ENCODE measurements at regions not wholly inside any gene's neighbourhood (a gene's known extent, or its start where the extent isn't known, plus 50 kb on each side); places are given as distances from the start of the nearest gene placed in this dataset.

DNA sequence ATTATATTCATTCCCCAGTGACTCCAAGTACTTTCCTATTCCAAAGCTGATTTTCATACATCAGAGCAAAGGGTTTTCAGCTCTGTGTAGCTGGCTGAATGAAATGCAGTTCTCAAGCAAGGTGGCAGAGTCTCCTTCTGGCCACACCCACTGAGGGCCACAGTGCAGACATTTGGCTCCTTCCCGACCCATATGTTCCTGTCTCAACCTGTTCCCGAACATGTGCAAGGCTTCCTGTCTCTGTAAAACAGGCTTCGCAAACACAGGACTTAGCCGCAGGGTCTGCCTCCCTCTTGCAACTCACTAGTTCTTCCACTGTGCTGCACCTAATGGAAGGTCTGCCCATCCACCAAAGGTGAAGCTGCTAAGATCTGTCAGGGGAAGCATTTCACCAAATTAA is 249.2 kb downstream of the MID1IP1 start:
- Histone ChIP-seq H3K27ac (ENCODE audit: low read depth, low read length) (no peak overlapping the region), H3K9ac (ENCODE audit: low read length) (no peak overlapping the region), H3K4me3 (ENCODE audit: insufficient read depth, low read length, poor library complexity, severe bottlenecking) (no peak overlapping the region), H4K20me1 (ENCODE audit: low read depth, low read length) (no peaks in the 10 kb centered on the region), H3K9me3 (ENCODE audit: insufficient read depth, low read length) (no peaks in the 10 kb centered on the region), H3K27me3 (ENCODE audit: low read length) (no peaks in the 10 kb centered on the region), H3K36me3 (ENCODE audit: low read length) (no peaks in the 10 kb centered on the region), H2AFZ (ENCODE audit: low read depth, low read length, severe bottlenecking) (no peak overlapping the region), H3K9me2 (replicated peaks; ENCODE audit: insufficient read depth, low read length) (no peaks in the 10 kb centered on the region), H3K4me2 (ENCODE audit: low read depth, low read length, poor library complexity, severe bottlenecking) (no peak overlapping the region), H3K79me2 (ENCODE audit: insufficient read depth, low read length) (no peaks in the 10 kb centered on the region), H3F3A (ENCODE audit: insufficient read depth) (no peaks in the 10 kb centered on the region)
- TF ChIP-seq EZH2phosphoT487 (conservative IDR thresholded peaks at IDR 0.05; ENCODE audit: low read length) (no peak), CTCF (IDR thresholded peaks at IDR 0.05; ENCODE audit: insufficient read depth, low read length, poor library complexity, severe bottlenecking) (no peak)

GRCh38 chrX:39052751-39053150 is 251.5 kb downstream of the MID1IP1 start:
- no peaks in the 10 kb centered on the region for H3K79me2 ChIP-seq (ENCODE audit: insufficient read depth, low read length)
- no peaks in the 10 kb centered on the region for H4K20me1 ChIP-seq (ENCODE audit: low read depth, low read length)
- H3K4me3 ChIP-seq (ENCODE audit: insufficient read depth, low read length, poor library complexity, severe bottlenecking), result no peak overlapping the region
- no peak overlapping the region for H3K27ac ChIP-seq (ENCODE audit: low read depth, low read length)
- TF ChIP-seq CTCF (IDR thresholded peaks at IDR 0.05; ENCODE audit: insufficient read depth, low read length, poor library complexity, severe bottlenecking) (no peak), EZH2phosphoT487 (conservative IDR thresholded peaks at IDR 0.05; ENCODE audit: low read length) (no peak)
- no peaks in the 10 kb centered on the region for H3K36me3 ChIP-seq (ENCODE audit: low read length)
- H3K9me3 ChIP-seq (ENCODE audit: insufficient read depth, low read length), result no peaks in the 10 kb centered on the region
- H3F3A ChIP-seq (ENCODE audit: insufficient read depth), result no peaks in the 10 kb centered on the region
- H2AFZ ChIP-seq (ENCODE audit: low read depth, low read length, severe bottlenecking), result no peak overlapping the region
- H3K27me3 ChIP-seq (ENCODE audit: low read length), result no peaks in the 10 kb centered on the region
- no peaks in the 10 kb centered on the region for H3K9me2 ChIP-seq (replicated peaks; ENCODE audit: insufficient read depth, low read length)
- no peak overlapping the region for H3K4me2 ChIP-seq (ENCODE audit: low read depth, low read length, poor library complexity, severe bottlenecking)
- H3K9ac ChIP-seq (ENCODE audit: low read length), result no peak overlapping the region

DNA sequence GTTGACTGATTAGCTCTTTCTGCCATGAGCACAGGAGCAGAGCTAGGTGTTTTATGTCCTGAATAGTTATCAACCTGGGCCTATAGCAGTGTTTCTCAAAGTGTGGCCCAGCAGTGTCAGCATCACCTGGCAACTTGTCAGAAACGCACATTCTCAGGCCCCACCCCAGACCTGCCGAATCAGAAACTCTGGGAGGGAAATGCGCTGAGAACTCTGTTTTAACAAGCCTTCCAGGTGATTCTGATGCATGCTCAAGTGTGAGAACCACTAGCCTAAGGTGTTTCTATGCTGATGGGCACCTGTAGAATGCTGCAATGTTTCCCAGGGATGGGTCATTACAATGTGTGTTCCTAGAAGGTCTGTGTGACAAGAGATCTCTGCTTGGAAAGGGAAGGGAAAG is 257.5 kb downstream of the MID1IP1 start:
- H3K4me3 ChIP-seq (ENCODE audit: insufficient read depth, low read length, poor library complexity, severe bottlenecking), result no peak overlapping the region
- H3K79me2 ChIP-seq (ENCODE audit: insufficient read depth, low read length), result no peaks in the 10 kb centered on the region
- no peaks in the 10 kb centered on the region for H3K9me3 ChIP-seq (ENCODE audit: insufficient read depth, low read length)
- no peaks in the 10 kb centered on the region for H3K9me2 ChIP-seq (replicated peaks; ENCODE audit: insufficient read depth, low read length)
- H3F3A ChIP-seq (ENCODE audit: insufficient read depth), result no peaks in the 10 kb centered on the region
- H3K27me3 ChIP-seq (ENCODE audit: low read length), result no peaks in the 10 kb centered on the region
- H2AFZ ChIP-seq (ENCODE audit: low read depth, low read length, severe bottlenecking), result no peak overlapping the region
- H3K36me3 ChIP-seq (ENCODE audit: low read length), result no peaks in the 10 kb centered on the region
- no peak overlapping the region for H3K4me2 ChIP-seq (ENCODE audit: low read depth, low read length, poor library complexity, severe bottlenecking)
- no peak for TF ChIP-seq CTCF (IDR thresholded peaks at IDR 0.05; ENCODE audit: insufficient read depth, low read length, poor library complexity, severe bottlenecking)
- TF ChIP-seq EZH2phosphoT487 (conservative IDR thresholded peaks at IDR 0.05; ENCODE audit: low read length), result no peak
- no peak overlapping the region for H3K27ac ChIP-seq (ENCODE audit: low read depth, low read length)
- no peaks in the 10 kb centered on the region for H4K20me1 ChIP-seq (ENCODE audit: low read depth, low read length)
- no peak overlapping the region for H3K9ac ChIP-seq (ENCODE audit: low read length)

- no peaks in the 10 kb centered on the region for H3K27me3 ChIP-seq (ENCODE audit: low read length)
- H3F3A ChIP-seq (ENCODE audit: insufficient read depth), result no peaks in the 10 kb centered on the region
- H4K20me1 ChIP-seq (ENCODE audit: low read depth, low read length), result no peaks in the 10 kb centered on the region
- no peak overlapping the region for H3K4me3 ChIP-seq (ENCODE audit: insufficient read depth, low read length, poor library complexity, severe bottlenecking)
- H3K4me2 ChIP-seq (ENCODE audit: low read depth, low read length, poor library complexity, severe bottlenecking), result no peak overlapping the region
- H2AFZ ChIP-seq (ENCODE audit: low read depth, low read length, severe bottlenecking), result no peak overlapping the region
- TF ChIP-seq EZH2phosphoT487 (conservative IDR thresholded peaks at IDR 0.05; ENCODE audit: low read length) (no peak), CTCF (IDR thresholded peaks at IDR 0.05; ENCODE audit: insufficient read depth, low read length, poor library complexity, severe bottlenecking) (no peak)
- H3K27ac ChIP-seq (ENCODE audit: low read depth, low read length), result no peak overlapping the region
- H3K9me2 ChIP-seq (replicated peaks; ENCODE audit: insufficient read depth, low read length), result no peaks in the 10 kb centered on the region
- no peak overlapping the region for H3K9ac ChIP-seq (ENCODE audit: low read length)
- H3K79me2 ChIP-seq (ENCODE audit: insufficient read depth, low read length), result no peaks in the 10 kb centered on the region
- no peaks in the 10 kb centered on the region for H3K9me3 ChIP-seq (ENCODE audit: insufficient read depth, low read length)
- H3K36me3 ChIP-seq (ENCODE audit: low read length), result no peaks in the 10 kb centered on the region
Observed at GRCh38 chrX:39059866-39060265, 258.6 kb downstream of the MID1IP1 start.
